Fibroblast of mammary gland (primary cell): ENCODE measurements at regions not wholly inside any gene's neighbourhood (a gene's known extent, or its start where the extent isn't known, plus 50 kb on each side); places are given as distances from the start of the nearest gene placed in this dataset.
"Not testable (repeated sequence)": the region's sequence is repeated elsewhere in the genome, so short reads cannot be mapped to it uniquely, and the experiment has no call there.

ENCODE experiments used
- DNase-seq: peaks from one replicate; pipeline ENCODE4 v3.0.0-alpha.2; 2010; ENCODE audit warnings: low read depth
- H3K4me3 ChIP-seq: 2 replicates; pipeline ENCODE4 v1.5.1; 2011; ENCODE audit warnings: low read depth, mild to moderate bottlenecking, low read length, moderate library complexity; ENCODE audit not compliant: control insufficient read depth
- TF ChIP-seq, protein P1 (sequence below): conservative IDR thresholded peaks from 2 replicates; pipeline ENCODE4 v1.5.1; 2011; ENCODE audit warnings: low read depth, low read length, inconsistent platforms; ENCODE audit not compliant: control insufficient read depth, insufficient read depth

DNA sequence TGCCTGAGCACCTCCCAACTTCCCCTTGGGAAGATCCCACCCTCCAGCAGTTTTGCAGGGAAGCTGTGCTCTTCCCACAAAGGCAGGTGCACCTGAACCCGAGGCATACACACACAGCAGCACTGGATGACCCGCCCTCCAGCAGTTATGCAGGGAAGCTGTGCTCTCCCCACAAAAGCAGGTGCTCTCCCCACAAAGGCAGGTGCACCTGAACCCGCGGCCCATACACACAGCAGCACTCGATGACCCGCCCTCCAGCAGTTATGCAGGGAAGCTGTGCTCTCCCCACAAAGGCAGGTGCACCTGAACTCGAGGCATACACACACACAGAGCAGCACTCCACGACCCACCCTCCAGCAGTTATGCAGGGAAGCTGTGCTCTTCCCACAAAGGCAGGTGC, 80.2 kb upstream of the LPCAT1 start:
- H3K4me3 ChIP-seq, DNase-seq: not testable (repeated sequence)

GRCh38 chr5:1601565-1601964, 77.8 kb upstream of the LPCAT1 start:
- DNase-seq, H3K4me3 ChIP-seq: not testable (repeated sequence)

- peak; percentile 58 for DNase-seq
- TF ChIP-seq, protein P1, sequence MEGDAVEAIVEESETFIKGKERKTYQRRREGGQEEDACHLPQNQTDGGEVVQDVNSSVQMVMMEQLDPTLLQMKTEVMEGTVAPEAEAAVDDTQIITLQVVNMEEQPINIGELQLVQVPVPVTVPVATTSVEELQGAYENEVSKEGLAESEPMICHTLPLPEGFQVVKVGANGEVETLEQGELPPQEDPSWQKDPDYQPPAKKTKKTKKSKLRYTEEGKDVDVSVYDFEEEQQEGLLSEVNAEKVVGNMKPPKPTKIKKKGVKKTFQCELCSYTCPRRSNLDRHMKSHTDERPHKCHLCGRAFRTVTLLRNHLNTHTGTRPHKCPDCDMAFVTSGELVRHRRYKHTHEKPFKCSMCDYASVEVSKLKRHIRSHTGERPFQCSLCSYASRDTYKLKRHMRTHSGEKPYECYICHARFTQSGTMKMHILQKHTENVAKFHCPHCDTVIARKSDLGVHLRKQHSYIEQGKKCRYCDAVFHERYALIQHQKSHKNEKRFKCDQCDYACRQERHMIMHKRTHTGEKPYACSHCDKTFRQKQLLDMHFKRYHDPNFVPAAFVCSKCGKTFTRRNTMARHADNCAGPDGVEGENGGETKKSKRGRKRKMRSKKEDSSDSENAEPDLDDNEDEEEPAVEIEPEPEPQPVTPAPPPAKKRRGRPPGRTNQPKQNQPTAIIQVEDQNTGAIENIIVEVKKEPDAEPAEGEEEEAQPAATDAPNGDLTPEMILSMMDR = peak; percentile 18
- not testable (repeated sequence) for H3K4me3 ChIP-seq
Observed at GRCh38 chr5:1598950-1599737, 75.4 kb upstream of the LPCAT1 start.

DNA sequence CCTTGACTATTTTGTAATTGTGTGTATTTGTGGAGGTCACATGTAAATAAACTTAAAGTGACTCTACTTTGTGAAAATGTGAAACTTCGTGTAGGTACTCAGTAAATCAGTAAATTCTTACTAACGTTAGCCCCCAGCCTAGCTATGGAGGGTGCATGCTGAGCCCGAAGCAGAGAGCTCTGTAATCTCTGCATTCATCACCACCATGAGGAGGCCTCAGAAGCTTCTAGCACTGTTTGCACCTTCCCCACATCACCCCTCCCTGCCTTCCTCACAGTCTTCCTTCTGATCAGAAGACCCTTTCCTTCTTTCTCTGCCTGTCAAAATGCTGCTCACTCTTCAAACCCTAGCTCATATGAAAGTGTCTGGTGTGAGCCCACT, 73.3 kb upstream of the LPCAT1 start:
- peak; percentile 15 for DNase-seq
- H3K4me3 ChIP-seq = peak overlapping the region; percentile 41

DNA sequence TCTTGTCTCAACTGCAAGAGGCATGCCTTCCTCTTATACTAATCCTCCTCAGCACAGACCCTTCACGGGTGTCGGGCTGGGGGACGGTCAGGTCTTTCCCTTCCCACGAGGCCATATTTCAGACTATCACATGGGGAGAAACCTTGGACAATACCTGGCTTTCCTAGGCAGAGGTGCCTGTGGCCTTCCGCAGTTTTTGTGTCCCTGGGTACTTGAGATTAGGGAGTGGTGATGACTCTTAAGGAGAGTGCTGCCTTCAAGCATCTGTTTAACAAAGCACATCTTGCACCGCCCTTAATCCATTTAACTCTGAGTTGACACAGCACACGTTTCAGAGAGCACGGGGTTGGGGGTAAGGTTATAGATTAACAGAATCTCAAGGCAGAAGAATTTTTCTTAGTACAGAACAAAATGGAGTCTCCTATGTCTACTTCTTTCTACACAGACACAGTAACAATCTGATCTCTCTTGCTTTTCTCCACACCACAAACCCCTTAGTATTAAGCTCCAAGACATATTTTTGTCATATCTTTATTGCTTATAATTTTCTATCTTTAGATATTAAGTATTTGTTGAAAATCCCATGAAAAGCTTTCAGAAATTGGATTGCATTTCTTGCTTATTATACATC, 72.8 kb upstream of the LPCAT1 start:
- not testable (repeated sequence) for DNase-seq, H3K4me3 ChIP-seq

DNA sequence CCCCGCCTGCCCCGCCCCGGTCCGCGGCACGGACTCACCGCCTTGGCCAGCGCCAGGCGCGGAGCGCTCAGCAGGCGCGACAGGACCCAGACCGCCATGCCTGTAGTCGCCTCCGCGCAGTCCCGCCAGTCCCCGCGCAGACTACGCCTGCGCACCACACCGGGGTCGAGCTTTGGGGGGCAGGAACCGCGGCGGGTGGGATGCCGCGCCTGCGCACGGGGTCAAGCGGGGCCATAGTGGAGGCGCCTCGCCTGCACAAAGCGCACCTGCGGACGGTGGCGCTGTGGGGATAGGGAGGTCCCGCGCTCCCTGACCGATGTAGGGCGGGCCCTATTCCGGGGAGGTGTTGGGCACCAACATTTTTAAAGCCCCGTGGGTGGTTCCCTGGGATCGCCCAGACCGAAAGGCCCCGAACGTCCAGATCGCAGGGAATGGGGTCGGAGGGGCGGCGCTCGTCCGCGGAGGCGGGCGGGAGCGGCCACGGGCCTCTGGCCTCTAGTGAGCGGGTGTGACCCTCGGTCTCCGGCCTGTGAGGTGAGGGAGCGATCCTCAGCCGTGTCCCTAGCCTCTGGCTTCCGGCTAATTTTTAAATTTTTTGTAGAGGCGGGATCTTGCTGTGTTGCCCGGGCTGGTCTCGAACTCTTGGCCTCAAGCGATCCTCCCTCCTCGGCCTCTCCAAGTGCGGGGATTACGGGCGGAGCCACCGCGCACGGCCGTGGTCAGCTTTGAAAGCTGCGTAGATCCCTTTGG, 70.8 kb upstream of the LPCAT1 start:
- H3K4me3 ChIP-seq = peak overlapping the region; percentile 52
- TF ChIP-seq, protein P1 = peak; percentile 11
- DNase-seq = peak; percentile 28

DNA sequence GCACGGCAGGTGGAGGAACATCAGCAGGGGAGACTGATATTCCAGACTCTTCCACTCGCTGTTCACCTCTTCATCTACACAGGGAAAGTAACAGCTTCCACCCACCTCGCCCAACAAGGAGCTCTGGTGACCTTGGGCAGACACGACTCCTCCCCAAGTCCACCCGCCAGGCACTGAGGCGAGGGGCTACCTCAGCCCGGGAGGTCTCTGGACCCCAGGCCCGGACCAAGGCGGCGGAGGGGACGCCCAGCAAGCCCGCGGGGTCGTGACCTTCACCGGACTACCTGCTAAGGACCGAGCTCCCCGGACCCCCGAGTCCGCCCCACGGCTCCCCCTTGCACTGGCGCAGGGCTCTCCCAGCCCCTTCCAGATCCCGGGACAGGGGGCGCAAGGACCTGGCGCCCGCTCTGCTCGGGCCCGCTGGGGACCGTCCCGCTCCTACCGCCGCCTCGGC, 70.2 kb upstream of the LPCAT1 start:
- no peak for DNase-seq
- peak overlapping the region; percentile 9 for H3K4me3 ChIP-seq
- TF ChIP-seq, protein P1 = no peak

DNA sequence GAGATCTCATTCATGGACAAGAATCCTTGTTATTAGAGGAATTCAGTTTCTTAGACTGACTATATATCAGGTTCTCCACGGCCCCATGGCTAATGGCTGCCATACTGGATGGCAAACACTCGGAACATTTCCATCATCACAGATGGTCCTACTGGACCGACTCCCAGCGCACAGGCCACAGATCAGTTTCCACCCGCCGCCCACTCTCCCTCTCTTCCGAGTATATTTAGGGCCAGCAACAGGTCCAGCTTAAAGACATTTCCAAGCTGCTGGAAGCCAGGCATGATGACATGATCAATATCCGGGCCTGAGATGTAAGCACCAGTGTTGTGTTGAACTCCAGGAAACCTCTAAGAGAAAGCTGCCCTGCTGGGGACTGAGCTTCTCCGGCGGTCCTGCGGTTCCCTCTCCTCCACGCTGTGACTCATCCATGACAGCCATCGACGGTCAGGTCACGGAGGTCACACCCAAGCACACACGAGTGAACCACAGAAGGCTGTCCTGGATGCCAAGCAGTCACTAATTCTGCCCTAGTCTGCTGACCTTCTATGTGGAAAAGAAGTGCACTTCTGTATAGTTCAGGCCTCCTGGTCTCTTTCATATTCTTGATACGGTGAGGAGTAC, 64.4 kb upstream of the LPCAT1 start:
- not testable (repeated sequence) for DNase-seq, H3K4me3 ChIP-seq

DNA sequence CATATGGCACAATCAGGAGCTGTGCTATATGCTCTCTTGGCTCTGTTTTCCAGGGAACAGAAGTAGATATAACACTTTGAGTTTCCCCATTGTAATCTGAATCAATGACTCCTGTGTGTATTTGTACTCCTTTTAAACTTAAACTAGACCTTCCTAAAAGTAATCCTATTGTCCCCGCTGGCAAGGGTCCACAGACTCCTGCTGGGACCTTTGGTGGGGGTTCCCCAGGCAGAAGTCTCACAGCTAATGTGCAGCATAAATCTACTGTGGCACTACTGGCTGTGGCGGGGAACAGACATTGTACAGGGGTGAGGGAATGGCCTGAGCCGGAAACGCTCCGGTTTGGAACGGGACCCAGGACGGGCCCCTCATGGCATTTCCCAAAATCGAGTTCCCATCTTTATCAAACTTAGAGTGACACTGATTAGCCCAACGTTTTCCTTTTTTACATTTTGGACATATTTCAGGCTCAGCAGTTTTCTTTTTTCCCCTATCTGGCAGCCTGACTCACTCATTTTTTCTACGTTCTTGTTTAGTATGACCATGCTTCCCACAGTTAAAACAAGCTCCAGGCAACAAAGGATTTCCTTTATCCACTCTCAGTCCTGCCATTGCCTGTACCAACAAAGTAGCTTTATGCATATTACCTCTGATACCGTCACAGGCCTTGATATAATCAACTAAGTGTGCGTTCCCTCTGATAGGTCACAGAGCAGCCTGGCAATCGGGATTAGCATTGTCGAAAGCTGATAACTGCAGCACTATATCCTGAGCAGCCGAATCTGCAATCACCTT, 59.5 kb upstream of the LPCAT1 start:
- DNase-seq, H3K4me3 ChIP-seq: not testable (repeated sequence)

DNA sequence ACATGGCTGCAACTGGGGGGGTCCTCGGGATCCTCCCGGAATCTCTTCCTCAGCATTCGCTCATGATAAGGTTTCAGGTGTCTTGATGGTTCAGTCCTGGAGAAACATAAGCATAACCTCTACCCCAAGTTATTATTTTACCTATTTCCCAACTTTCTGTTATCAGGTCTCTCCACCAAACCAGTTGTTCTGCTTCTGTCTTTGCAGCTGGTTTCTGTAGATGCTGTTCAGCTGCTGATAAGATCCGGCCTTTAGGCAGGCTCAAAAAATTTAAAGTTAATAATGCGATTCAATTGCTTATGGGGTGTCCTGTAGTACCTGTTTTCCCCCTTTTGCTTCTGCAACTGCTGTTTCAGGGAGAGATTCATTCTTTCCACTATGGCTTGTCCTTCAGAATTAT, 55.6 kb upstream of the LPCAT1 start:
- not testable (repeated sequence) for H3K4me3 ChIP-seq, DNase-seq

DNA sequence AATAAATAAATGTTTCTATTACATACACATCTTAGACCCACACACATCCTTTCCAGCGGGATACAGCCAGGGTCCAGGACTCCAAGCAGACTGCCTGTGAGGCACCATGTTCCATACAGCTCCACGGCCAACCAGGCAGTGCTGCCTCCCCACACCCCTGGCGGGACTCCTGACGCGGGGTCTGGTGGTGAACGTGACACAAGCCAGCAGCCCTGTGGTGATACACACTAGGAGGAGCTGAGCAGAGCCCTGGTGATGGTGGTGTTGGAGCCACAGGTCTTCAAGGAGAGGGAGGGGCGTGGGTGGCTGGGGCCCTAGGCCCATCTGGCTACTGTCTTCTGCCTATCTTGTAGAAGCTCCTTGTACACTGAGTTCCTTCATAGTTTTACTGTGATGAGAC, 53.1 kb upstream of the LPCAT1 start:
- H3K4me3 ChIP-seq, DNase-seq: not testable (repeated sequence)

DNA sequence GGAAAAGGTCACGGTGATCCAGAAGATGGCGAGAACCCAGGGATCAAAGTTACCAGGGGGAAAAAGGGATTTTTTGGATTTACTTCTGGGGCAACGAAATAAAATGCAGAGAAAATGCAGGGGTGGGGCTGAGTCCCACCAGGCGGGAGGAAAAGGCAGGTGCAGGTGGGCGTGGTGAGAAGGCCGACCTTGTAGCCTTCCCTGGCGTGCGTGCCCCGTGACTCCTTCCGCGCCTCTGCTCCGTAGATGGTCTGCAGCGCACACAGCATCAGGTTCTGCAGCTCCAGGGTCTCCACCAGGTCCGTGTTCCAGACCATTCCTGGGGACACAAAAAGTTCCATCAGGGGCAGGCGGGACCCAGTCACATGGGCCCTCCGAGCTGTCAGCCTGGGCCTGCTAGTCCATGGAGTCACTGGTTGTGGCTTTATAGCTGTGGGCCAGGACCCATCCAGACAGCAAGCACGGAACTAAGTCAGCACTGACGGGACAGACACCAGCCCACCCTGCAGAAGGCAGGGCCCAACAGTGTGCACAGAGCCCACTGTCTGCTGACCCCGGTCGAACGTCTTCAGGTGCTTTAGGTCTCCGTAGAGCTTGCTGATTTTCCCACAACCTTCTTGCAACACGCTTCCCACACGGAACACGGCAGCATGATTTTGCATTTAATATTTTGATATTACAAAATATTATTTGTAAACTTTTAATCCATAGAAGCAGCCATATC, 52.4 kb upstream of the LPCAT1 start:
- H3K4me3 ChIP-seq, DNase-seq: not testable (repeated sequence)

GRCh38 chr5:1575491-1575890, 51.7 kb upstream of the LPCAT1 start:
- H3K4me3 ChIP-seq, DNase-seq: not testable (repeated sequence)
